OCI-M2 (cell line): ENCODE measurements at regions not wholly inside any gene's neighbourhood (a gene's known extent, or its start where the extent isn't known, plus 50 kb on each side); places are given as distances from the start of the nearest gene placed in this dataset.
"Not testable (repeated sequence)": the region's sequence is repeated elsewhere in the genome, so short reads cannot be mapped to it uniquely, and the experiment has no call there.

Experiments
- DNase-seq: peaks from one replicate; lab custom pipeline; 2025; ENCODE audit not compliant: unreplicated experiment; lab: John Stamatoyannopoulos, UW

DNA sequence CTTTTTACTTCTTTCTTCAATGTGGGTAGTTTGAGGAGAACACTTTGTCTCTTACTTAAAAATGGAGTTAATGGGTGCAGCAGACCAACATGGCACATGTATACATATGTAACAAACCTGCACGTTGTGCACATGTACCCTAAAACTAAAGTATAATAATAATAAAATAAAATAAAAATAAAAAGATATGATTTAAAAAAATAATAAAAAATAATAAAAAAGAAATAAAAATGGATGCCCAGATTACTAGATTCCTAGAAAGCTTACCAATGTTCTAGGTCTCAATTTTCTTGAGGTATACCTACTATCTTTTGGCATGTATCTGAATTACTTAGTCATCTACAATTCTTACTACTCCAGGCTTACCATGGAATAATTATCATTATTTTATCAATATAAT, 2001.6 kb upstream of the CDH9 start:
- no peak for DNase-seq

DNA sequence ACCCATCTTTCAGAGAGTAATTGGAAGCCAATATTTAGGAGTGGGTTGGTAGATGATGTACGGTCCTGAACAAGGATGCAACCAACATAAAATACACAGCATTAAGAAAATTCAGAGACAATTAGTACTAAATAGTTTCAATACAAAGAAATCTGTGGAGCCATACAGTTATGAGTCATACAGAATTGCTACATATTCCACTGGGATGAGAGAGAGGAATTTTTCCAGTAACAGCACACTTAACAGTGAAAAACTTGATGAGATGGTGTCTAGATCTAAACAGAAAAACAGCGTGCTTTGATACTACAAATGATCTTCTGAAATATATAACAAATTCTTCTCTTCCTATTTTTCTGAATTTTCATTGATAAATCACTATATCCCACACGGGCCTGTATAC, 1999.3 kb upstream of the CDH9 start:
- DNase-seq, result no peak

DNA sequence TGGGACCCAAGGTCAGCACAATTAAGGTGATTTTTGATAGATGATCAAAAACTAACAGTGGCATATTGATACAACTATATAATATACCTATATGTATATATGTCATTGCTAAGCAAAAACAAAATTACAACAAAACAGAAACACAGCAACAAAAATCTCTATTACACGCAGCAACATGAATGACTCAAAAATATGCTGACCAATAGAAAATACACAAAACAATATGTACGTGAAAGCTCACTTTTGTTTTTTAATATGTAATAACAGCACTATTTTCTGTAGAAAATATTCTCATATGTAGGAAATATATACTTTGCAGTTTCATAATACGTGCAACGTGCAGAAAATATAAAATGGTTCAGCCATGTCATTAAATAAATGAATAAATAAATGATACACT, 1985.7 kb upstream of the CDH9 start:
- DNase-seq, result no peak

DNA sequence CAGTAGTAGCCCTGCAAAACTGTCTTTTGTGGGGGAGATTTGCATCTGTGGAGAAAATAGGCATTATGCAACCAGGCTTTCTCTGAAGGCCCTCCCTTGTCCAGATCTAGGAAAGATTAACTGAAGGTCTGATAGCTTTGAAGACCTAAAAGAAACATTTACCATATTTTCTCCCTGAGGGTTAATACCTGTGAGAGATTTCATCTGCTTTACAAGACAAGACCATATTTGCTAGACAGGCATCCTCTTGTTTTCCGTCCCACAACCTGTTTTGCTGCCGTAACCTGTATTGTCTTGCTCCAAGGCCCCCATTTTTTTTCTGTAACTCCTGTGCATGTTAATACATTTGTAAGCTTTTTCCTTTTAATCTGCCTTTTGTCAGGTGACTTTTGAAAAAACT, 1985.2 kb upstream of the CDH9 start:
- DNase-seq, result no peak

DNA sequence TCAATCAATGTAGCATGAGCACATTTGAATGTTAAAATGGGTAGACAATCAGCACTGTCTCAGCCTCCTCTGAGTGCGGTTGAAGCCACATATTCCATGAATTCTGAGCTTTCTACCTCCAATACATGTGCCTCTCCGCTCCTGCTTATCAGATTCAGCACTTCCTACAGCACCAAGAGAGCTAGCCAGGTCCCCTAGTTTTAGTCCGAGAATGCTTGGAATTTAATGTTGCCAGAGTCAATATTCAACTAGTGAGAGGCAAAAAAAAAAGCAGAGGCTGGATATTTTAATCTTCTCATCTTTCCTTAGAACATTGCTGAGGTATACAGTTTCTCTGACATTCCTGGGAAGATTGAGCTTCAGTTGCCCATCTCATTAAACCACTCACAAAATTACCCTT, 1979.1 kb upstream of the CDH9 start:
- DNase-seq, result no peak

DNA sequence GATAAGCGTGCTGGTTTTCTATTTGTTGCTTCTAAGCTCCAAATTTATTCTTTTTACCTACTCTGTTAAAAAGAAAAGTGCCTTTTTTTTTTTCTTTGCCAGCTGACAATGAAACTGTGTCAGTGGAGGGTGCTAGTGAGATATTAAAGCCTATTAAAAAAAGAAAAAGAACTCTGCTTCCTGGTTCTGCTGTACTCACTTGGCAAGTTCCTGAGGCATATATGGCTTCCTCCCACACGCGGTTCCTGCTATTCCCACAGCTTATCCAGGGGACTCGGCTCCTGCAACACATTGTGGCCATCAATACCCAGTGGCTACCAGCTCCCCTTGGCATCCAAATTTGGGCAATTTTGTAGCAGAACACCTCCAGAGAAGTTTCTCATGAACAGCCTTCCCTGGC, 1977.7 kb upstream of the CDH9 start:
- DNase-seq, result no peak

DNA sequence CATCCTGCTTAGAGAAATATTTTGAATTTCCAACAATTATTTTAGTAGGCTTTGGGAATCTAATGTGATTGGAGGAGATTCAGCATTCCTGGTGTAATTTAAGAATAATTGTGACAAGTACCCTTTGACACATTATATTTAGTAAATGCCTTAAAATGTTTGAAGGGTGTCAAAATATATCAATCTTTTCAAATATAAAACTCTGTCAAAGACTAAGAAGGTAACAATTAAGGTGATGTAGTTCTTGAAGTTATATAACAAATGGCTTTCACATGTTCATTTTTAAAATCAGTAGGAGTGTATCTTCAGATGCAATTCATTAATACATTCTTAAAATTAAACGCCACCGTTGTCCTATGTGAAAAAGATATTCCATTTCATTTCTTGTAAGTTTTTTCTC, 1977.1 kb upstream of the CDH9 start:
- DNase-seq, result no peak

DNA sequence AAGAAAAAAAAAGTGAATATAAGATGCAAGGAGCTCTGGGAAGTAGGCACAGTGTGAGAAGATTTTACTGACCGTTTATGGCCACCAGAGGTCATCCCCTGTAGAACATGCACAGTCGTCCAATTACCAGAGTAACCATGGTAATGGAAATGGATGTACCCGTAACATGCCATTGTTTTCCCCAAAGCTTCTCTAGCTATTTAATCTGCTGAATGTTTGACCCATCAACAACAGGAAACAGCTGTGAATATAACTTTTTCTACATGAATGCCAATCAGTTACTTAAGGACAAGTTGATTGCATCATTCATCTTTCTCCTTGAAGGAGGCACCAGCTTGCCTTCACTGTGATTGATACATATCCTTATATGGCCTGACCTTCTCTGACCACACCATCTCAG, 1967.0 kb upstream of the CDH9 start:
- no peak for DNase-seq

DNA sequence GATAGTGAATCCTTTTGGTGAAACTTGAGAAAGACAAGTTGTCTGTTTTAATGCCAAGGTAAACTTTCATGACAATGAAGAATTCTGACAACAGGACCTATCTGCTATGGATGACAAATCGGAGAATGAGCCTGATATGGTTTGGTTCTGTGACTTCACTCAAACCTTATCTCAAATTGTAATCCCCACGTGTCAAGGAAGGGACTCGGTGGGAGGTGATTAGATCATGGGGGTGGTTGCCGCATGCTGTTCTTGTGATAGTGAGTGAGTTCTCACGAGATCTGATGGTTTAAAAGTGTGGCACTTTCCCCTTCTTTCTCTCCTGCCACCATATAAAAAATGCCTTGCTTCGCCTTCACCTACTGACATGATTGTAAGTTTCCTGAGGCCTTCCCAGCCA, 1964.1 kb upstream of the CDH9 start:
- no peak for DNase-seq

DNA sequence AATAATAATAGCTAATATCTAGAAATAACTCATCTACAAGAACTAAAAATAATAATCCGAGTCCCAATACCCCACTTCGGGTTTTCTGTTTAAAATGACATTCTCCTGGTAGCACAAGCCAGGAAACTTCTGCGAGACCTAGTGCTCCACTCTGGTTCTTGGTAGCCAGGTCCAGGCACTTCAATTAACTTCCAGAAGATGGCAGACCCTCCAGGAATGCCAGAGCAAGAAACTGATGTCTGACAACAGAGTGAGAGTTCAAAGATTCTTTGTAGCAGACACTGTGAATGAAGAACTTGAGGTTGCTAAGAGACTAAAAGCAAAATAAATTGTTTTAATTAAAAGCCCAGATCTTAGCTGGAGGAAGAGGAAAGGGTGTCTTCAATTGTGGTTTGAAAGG, 1963.3 kb upstream of the CDH9 start:
- DNase-seq, result no peak

DNA sequence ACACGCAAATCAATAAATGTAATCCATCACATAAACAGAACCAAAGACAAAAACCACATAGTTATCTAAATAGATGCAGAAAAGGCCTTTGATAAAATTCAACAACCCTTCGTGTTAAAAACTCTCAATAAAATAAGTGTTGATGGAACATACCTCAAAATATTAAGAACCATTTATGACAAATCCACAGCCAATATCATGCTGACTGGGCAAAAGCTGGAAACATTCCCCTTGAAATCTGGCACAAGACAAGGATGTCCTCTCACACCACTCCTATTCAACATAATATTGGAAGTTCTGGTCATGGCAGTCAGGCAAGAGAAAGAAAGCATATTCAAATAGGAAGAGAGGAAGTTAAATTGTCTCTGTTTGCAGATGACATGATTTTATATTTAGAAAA, 1946.3 kb upstream of the CDH9 start:
- DNase-seq, result no peak

DNA sequence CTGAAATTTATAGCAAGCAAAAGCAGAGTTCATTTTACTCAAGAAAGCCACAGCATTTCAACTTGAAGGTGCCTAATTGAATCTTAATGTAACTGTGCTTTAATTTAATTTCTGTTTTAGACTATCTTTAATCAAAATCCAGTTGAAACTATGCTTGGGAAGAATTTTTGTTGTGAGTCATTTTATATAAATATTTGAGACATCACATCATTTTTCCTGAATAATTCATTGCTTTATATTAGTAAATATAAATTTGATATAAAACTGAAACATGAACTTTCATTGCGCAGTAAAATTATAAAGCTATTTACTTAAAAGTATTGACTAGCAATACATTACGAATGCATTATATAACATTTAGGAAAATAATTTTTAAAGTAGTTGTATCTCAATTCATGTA, 1937.1 kb upstream of the CDH9 start:
- DNase-seq, result no peak

DNA sequence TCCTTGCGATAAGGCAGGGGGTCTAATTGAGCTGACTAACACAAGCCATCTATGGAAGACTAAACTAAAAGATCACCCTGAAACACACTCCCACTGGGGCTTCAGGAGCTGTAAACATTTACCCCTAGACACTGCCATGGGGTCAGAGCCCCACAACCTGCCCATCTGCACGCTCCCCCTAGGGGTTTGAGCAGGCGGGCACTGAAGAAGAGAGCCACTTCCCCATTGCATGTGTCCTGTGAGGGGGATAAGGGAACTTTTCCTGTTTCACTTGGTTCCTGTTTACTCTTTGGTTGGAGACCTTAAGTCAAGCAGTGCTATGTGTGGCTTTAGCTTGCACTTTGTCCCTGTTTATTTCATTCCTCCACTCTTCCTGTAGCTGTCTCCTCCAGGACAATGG, 1929.5 kb upstream of the CDH9 start:
- no peak for DNase-seq

DNA sequence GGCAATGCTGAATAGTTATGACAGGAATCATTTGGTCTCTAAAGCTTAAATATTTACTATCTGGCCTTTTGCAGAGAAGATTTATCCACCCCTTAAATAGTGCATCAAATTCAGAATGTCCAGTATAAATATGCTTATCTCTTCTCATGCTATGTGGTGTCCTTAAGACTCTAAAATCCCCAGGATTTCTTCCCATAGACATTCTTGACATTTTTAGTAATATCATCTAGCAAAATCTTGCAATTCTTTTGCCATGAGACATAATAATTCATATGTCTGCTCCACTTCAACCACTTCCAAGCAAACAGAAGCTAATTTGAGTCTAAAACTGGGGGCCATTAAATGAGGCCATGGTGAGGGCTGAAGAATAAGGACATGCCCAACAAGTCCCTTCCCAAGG, 1923.4 kb upstream of the CDH9 start:
- DNase-seq, result no peak

DNA sequence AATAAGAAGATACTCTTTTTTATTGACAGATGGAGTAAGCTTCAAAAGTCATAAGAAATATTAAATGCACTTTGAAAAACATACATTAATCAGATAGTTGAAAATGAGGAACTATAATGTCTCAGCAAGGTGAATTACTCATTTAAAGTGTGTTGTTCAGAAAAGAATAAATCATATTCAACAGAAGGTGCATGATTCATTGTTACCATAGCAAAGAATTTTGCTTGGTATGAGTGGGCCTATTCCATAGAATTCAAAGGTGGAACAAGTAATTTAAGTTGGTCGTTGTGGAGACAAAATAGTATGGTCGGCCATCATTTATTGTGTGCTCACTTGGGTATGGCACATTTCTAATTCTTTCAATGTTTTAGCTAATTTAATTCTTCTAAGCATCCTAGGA, 1920.2 kb upstream of the CDH9 start:
- DNase-seq, result no peak

DNA sequence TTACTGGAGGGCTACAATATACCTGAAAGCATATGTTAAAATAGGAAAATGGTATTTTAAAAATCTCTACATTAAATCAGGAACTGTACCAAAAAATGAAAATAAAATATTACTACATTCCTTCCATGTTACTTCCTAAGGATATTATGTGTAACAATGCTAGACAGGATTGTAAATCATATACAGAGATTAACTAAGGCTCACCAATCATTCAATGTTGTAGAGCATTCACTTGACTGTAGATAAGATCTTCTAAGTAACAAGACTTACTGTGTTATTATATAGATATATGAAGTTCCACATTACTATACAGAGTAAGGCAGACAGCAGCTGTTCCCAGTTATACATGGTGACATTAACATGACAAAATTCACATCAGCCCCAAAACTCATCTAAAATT, 1919.1 kb upstream of the CDH9 start:
- no peak for DNase-seq

DNA sequence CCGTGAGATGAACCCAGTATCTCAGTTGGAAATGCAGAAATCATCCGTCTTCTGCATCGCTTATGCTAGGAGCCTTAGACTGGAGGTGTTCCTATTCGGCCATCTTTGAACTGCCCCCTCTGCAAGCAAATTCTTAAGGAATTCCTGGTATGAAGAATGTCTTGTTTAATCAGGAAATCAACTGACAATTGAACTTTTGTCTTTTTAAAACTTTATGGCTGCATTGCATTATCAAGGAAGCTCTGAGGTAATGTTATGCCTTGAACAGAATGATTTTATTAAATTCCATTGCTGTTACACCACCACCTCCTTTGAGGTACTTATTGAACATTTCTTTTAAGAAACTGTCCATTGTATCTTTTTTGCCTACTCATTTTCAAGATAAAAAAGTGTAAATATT, 1915.7 kb upstream of the CDH9 start:
- no peak for DNase-seq

DNA sequence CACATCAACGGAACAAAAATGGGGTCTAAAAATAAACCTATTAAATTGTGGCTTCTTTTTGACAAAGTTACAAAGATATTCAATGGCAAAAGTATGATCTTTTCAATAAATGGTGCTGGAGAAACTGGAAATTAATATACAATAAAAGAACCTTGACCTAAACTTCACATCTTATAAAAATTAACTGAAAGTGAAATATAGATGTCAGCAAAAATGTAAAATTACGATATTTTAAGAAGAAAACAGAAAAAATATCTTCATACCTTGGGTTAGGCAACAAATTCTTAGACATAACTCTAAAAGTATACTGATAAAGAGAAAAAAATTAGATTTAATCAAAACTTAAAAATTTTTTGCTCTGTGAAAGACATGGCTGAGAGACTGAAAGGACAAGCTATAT, 1909.5 kb upstream of the CDH9 start:
- no peak for DNase-seq

DNA sequence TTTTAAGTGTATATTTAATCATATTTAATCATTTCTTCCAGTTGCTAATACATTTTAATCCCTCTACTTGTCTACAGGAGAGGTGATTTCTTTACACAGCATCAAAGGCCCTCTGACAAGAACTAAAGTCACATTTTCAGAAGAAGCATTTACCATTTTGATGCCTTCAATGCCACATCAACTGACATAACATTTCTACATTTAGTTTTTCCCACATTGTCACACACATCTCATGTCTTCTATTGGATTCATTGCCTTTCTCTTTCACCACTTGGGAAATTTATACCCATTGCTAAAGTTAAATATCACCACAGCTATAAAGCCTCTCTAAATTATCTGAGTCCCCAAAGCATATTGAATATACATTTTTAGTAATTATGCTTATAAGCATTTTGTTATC, 1907.5 kb upstream of the CDH9 start:
- no peak for DNase-seq

DNA sequence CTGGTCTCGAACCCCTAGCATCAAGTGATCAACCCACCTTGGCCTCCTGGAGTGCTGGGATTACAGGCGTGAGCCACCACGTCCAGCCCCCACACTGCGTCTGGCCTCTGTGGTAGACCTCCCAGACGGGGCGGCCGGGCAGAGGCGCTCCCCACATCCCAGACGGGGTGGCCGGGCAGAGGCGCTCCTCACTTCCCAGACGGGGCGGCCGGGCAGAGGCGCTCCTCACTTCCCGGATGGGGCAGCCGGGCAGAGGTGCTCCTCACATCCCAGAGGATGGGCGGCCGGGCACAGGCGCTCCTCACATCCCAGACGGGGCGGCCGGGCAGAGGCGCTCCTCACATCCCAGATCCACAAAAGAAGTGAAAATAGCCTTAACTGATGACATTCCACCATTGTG, 1891.0 kb upstream of the CDH9 start:
- not testable (repeated sequence) for DNase-seq

DNA sequence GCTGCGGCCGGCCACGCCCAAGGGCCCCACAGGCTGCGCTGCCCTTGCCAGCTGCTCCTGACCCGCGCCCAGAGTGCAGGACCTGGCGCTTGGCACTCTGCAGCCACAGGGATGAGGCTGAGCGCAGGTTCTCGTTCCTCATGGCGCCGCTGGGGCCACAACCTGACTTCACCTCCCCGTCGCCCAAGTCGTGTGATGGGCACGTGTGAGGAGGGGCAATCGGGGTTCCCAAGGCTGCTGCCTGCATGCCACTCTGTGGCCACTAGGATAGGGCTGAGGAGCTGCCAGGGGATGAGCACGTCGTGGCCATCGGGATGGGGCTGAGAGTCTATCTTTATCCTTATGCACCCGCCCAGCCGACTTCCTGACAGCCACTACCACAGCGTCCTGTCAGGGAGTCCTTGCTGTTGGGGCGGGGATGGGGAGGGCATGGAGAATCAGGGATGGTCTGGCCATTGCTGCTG, 1890.0 kb upstream of the CDH9 start:
- not testable (repeated sequence) for DNase-seq

DNA sequence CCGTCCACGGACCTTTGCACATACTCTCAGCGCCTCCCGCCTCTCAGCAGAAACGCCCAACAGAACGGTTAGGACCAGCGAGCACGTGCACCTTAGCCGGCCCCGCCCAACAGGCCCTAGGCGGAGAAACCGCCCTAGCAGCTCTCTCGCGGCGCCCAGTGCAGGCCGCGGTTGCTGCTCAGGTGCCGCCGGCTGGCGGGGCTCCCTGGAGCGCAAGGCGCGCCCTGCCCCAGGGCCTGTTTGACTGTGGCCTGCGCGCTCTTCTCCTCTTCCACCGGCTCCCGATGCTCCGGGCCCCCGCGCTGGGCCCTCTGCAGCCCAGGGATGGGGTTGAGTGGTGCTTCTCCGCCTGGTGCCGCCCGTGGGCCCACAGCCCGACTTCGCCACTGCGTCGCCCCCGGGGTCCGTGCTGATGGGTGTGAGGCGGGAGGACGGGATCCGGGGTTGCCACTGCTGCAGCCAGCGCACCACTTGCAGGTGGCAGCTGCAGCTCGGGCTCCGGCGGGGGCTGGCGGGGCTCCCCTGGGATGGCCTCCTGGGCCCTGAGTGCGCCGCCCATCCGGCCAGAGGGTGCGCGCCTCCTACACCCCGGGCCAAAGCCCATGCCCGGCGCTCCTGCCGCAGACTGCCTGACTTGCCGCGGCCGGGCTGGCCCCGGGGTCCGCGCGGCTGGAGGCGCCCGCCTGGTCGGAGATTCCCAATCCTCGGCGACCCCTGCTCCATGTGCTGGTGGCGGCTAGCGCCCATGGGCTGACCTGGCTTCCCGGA, 1889.4 kb upstream of the CDH9 start:
- no peak for DNase-seq

DNA sequence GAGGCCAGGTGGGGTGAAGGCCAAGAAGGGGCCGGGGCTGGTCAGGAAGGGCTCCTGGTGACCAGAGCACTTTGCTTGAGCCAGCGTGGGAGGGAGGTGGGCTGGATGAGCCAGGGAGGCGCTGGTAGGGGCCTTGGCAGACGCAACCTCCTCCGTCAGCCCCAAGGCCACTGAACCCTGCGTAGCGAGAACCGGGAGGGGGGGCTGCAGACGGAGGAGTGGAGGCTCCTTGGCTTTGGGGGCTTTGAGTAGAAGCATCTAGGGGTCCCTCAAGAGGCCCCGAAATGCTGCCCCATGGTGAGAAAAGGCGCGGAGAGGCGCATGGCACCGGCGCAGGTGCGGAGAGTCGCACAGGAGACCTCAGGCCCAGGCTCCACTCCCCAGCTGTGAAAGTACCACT, 1888.0 kb upstream of the CDH9 start:
- no peak for DNase-seq
